ENCODE measurements at regions not wholly inside any gene's neighbourhood (a gene's known extent, or its start where the extent isn't known, plus 50 kb on each side); places are given as distances from the start of the nearest gene placed in this dataset.

DNA sequence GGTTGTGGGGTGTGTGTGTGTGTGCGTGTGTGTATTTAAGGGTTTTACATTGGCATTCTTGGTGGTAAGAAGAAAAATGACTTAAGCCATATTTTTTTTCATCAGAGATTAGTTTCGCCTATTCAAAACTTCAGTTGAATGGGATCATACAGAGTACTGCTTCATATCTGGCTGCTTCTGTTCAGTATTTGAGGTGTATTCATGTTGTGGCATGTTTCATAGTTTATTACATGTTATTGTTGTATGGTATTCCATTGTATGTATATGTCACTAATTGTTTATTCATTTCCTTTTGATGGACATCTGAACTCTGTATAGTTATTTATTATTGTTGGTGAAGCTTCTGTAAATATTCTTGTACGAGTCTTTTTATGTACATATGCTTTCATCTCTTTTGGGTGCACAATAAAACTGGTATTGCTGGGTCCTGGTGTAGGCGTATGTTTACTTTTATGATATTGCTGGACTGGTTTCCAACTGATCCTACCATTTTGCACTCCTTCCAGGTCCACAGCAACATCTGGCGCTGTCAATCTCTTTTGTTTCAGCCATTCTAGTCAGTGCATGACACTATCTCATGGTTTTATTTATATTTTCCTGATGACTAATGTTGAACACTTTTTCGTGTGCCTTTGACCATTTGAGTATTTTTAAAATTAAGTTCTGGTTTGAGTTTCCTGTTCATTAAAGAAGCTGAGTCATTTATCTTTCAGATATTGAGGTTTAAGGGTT is 77.4 kb upstream of the MAF start:
- DNase-seq, result no peak

DNA sequence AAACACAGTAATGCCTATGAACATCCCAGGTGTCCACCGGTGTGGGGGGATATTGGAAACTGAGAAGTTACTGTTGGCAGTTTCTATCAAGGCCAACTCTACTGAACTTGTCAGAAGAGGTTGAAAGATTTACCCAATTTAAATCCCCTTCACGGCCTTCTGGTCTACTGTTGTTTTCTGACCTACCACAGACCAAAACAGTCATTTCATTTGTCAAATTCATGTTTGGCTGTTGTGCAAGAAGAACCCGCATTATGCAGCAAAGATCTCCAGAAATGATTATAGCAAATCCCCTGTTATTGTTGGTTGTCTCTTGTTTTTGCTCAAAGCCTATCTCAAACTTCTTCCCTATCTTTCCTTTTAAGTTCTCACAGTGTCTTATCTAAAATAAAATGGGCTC is 73.1 kb upstream of the MAF start:
- no peak for DNase-seq

DNA sequence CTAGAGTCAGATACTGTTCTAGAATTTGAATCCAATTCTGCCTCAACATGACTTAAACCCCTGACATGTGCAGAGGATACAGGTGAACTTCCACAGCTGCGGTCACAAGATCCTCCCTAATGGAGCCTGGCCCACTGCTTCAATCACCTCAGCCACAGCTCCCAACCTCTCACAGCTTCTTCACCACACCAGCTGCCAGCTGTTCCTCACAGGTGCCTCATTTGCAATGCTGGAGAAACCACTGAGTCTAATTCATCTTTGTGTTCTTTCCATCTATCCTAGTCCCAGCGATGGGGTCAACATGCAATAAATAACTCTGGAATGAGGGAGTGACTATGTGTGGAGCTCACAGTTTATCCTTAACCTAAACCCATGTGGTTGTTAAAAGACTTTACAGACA is 72.0 kb upstream of the MAF start:
- DNase-seq, result no peak

DNA sequence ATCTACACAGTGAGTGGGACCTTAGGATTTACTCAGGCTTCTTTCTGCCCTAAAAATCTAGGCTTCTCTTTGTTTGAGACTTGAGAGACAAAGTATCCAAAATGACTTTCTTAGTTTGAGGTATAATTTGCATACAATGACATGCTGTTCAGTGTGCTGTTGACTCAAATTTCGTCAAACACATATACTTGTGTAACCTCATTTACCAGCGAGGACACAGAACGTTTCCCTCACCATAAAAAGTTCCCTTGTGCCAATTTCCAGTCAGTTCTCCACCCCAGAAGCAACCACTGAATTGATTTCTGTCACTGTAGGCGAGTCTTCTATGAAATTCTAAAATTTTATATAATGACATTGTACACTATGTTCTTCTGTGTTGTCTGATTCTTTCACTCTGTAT is 68.0 kb upstream of the MAF start:
- no peak for DNase-seq

DNA sequence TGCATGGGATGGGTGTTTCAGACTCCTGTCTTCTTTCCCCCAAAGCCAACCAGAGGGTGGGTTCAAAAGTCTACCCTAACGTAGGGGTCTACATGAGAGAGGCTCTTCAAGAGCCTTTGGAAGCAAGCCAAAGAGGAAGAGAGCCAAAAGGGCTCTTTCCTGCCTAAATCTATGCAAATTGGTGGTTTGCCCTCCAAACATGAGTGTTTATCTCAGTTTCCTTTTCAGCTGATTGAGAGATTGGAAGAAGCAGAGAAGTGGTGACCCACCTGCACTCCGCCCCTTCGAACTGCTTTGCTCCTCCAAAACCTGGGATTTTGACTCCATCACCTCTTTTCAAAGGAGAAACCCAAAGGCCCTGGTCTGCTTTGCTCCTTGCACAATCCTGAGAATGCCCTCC is 65.4 kb upstream of the MAF start:
- DNase-seq, result no peak

DNA sequence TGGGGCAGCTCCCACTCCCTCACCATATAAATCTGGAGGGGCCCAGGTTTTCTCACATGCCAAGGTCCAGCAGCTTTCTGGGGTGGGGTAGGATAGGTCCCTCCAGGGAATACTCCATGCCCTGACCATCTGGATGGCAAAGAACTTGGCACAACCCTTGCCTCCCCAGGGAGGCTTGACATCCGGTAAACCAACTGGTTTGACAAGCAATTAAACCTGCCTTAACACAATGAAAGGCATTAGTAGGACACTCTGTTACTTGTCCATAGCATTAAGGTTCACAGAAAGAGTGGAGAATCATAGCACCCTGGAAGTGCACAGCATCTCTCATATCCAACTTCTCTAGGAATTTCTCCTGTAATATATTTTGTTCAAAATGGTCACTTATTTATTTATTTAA is 63.9 kb upstream of the MAF start:
- no peak for DNase-seq

DNA sequence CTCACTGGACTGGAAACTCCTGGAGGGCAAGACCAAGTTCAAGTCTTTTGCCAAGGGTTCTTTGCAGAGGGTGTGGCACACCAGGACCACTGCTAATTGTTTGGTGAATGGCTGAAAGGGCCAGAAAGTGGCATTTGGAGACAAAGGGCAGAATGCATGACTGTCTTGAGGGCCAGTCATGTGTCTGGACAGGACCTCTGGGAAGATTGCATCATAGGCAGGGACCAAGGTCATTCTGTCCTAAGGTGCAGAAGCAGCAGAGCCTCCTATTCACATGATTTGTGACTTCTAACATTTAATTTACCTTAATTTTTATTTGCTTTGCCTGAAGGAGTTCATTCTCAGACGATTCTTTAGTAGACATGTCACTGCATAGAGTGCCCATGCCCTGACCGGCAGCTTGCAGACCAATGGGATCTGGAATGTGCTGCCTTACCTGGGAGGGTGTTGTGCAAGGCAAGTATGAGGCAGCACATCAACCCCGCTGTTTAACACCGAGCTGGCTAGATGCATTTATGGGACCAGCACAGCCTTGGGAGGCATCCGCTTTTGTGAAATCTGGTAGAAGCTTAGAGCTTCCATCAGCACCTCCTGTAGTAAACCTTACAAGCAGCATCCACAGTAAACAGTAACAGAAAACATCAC is 62.3 kb upstream of the MAF start:
- no peak for DNase-seq

DNA sequence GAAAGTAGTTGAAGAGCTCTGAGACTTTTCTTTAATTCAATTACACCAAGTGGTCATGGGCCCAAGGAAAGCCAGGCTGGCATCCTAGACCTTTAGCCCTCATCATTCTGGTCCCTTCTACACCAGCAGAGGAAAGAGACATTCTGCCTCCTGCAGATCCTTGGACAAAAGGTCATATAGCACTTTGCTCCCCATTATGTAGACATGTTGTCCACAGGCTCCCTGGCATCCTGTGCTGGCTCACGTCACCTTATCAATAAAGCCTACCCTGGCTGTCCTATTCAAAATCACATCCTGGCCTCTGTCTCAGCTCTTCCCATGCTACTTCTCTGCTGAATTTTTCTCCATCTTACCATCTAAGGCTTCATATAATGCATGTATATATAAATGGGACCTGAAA is 61.6 kb upstream of the MAF start:
- DNase-seq, result no peak

DNA sequence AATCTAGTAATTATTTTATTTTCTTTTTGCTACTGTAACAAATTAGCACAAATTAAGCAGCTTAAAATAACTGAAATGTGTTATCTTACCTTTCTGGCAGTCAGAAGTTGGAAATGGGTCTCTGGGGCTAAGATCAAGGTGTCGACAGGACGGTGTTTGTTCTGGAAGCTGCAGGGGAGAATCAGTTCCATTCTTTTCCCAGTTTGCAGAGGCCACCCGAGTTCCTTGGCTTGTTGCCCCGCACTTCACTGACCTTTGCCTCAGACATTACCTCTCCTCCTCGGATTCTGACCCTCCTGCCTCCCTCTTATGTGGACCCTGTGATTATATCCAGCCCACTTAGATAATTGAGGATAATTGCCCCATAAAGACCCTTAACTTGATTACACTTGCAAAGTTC is 61.0 kb upstream of the MAF start:
- no peak for DNase-seq

DNA sequence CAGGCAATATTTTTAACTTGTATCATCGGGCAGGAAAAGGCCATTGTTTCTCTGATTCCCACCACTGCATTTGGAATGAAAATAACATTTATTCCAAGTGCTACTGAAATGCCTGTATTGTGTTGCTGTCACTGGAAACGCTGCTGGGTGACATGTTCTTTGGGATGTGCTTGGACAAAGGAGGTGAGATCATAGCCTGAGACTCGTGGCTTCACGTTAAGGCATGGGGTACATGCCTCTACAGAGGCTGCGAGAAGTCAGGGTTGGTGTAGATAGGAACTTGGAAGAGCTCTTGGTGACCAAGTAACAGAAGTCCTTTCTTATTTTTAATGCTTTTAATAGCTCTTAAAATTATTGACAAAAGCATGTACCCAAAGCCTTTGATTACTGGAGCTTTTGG is 58.8 kb upstream of the MAF start:
- no peak for DNase-seq

DNA sequence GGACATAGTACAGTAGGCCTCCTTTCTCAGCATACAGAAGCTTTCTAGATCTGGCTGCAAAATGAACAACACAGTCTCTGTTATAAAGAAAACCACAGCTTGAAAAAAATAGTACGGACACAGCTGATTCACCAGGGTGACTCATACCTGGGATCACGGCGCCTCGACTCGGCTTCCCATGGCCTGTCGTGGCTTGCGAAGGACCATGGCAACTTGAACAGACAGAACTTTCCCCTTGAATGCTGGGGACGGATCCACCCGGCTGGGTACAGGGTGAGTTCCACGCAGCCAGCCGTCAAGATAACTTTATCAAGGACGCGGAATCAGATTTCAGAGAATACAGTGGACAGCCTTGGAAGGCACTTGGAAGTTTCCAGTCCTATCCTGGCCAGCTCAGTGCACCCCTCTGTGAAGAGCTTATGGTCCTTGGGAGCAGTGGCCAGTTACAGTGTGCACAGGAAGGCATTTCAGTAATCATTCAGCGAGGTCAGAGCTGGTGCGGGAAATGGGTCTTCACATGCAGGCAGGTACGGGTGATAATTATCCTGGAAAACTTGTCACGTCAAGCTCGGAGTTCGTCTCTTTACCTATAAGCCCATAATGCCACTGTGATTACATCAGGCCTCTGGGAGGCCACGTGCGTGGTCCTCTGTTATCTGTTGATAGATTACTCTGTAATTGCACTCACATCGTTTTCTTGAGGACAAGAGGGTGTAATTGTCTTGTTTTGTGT is 57.9 kb upstream of the MAF start:
- no peak for DNase-seq

DNA sequence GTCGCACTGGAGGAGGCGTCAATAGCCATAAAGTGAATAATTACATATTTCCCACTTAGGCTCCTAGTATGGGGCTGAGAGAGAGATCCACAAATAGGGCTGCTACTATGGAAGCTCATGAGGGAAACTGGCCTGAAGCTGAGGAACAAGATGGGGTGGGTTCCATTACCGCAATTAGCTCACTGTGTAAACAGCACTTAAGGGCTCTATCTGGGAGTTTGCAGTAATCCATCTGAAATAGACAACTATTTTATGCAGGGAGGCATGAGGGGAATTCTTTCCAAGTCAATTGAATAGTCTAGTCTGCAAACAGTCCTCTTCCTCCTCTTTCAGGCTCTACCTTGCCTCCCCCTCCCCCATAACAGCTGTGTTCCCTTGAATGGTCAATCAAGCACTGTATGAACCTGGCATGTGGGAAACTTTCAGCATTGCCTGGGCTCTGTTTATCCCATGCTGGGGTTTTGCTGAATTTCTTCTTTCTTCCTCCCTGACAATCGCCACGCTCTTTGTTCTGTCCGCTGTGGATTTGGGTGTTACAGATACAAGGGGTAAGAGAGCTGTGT is 56.1 kb upstream of the MAF start:
- no peak for DNase-seq

DNA sequence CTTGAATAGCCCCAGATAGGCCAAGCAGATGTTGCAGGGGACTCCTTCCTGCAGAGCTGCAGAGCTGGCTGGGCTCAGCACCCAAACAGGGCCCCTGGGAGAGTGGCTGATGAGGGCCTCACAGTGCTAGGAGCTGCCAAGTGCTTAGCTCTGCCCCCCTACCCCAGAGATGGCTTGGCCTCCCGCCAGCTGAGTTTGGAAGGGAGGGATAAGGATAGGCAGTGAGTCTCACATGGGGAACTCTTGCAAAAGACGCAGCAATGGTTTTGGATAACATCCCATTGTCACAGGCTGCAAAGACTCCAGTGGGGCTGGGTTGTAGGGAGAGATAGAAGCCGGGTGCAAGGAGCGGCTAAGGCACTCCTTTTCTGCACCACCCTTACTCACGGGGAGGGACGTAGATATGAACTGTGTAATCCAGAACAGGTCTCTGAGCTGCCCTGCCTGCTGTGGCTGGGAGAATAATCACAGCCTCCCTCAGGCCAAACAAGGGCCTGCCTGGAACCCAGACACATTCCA is 52.9 kb upstream of the MAF start:
- peak; percentile 78 for DNase-seq

DNA sequence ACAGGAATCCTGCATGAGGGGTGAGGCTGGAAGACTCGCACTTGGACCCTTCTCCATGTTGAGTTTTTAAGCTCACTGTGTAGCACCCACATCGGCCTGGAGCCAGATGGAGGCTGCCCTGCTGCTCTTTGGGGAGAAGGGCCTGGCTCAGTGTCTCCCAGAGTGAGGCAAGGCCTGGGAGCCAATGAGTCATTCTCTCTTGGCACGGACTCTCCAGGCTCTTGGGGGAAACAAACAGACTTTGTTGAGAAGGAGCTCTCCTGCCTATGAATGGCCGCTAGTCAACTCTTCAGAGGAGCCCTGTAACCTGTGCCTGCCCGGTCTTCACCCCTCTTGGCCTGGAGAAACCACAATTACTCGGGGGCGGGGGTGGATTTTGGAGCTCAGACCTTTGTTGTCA is 50.8 kb upstream of the MAF start:
- no peak for DNase-seq

Data from right forelimb (tissue), 1 donor.